ENCODE measurements at regions not wholly inside any gene's neighbourhood (a gene's known extent, or its start where the extent isn't known, plus 50 kb on each side); places are given as distances from the start of the nearest gene placed in this dataset.

DNA sequence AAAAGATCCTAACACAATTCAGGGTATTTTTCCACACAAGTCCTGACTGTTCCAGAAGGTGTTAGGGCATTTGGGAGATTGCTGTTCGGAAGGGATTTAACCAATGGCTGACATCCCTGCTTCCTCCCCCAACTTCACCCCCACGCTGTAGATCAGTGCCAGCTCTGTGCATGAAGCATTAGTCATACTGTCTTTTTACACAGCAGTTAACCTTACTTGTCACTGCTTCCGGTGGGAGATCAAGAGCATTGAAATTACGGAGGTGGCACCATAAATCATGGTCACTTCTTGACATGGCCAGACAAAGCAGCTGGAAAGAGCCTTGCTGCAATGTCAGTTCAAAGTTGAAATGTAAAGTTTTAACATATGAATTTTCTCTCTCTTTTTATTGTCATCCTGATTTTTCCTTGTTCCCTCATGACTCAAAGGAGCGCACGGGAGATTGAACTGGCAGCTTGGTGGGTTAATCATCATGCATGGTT lies 70.2 kb downstream of the HRH4 start:
- TF ChIP-seq RAD21 (IDR thresholded peaks at IDR 0.05) (no peak), YY1 (IDR thresholded peaks at IDR 0.05) (no peak)
- TF ChIP-seq, protein P1, sequence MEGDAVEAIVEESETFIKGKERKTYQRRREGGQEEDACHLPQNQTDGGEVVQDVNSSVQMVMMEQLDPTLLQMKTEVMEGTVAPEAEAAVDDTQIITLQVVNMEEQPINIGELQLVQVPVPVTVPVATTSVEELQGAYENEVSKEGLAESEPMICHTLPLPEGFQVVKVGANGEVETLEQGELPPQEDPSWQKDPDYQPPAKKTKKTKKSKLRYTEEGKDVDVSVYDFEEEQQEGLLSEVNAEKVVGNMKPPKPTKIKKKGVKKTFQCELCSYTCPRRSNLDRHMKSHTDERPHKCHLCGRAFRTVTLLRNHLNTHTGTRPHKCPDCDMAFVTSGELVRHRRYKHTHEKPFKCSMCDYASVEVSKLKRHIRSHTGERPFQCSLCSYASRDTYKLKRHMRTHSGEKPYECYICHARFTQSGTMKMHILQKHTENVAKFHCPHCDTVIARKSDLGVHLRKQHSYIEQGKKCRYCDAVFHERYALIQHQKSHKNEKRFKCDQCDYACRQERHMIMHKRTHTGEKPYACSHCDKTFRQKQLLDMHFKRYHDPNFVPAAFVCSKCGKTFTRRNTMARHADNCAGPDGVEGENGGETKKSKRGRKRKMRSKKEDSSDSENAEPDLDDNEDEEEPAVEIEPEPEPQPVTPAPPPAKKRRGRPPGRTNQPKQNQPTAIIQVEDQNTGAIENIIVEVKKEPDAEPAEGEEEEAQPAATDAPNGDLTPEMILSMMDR (IDR thresholded peaks at IDR 0.05; ENCODE audit: low read depth, low read length, missing input control), result no peak
- Histone ChIP-seq H3K4me1 (ENCODE audit: control insufficient read depth in 4 of 4, insufficient read depth in 4 of 4, low read length in 3 of 4) (no peaks in the 10 kb centered on the region), H3K4me3 (ENCODE audit: low read depth in 1 of 3, low read length in 3 of 3) (no peak overlapping the region), H3K27ac (ENCODE audit: low read depth in 1 of 2, low read length in 2 of 2) (no peak overlapping the region), H3K9me3 (ENCODE audit: control insufficient read depth in 4 of 4, low read length in 3 of 4) (no peaks in the 10 kb centered on the region), H3K27me3 (ENCODE audit: control insufficient read depth in 4 of 4, insufficient read depth in 4 of 4, low read length in 3 of 4) (peaks cover 0 to 8% (median under 1%) of the 10 kb centered on the region in 4 donors), H3K9ac (ENCODE audit: low read depth in 1 of 2, low read length in 2 of 2) (no peak overlapping the region), H3K36me3 (ENCODE audit: control insufficient read depth in 4 of 4, insufficient read depth in 3 of 4, low read depth in 1 of 4, low read length in 3 of 4) (no peaks in the 10 kb centered on the region)
- 59% methylated on average over 6 of the region's 6 CpGs for WGBS
- no peak for DNase-seq (ENCODE audit: low spot score)

DNA sequence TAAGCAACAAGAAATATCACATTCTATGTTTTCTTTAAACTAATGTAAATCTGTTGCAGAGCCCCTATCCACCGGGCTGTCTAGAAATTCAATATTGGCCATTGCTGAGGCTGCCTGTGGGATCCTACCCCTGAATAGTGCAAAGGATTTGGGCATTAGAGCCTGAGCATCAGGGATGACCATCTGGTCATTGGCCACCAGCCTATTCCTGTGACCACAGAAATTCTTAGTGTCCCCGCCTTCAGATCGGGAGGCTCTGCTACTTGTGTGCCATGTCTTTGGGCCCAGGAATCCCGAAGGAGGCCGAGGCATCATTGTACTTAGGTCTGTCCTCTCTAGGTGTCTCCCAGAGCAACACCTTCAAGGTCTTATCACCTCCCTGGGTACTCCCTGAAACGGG lies 73.8 kb downstream of the HRH4 start:
- DNase-seq (ENCODE audit: low spot score), result no peak
- H3K27ac ChIP-seq (ENCODE audit: low read depth in 1 of 2, low read length in 2 of 2), result no peak overlapping the region
- no peaks in the 10 kb centered on the region for H3K36me3 ChIP-seq (ENCODE audit: control insufficient read depth in 4 of 4, insufficient read depth in 3 of 4, low read depth in 1 of 4, low read length in 3 of 4)
- H3K4me1 ChIP-seq (ENCODE audit: control insufficient read depth in 4 of 4, insufficient read depth in 4 of 4, low read length in 3 of 4), result no peaks in the 10 kb centered on the region
- H3K9me3 ChIP-seq (ENCODE audit: control insufficient read depth in 4 of 4, low read length in 3 of 4), result no peaks in the 10 kb centered on the region
- no peak overlapping the region for H3K4me3 ChIP-seq (ENCODE audit: low read depth in 1 of 3, low read length in 3 of 3)
- H3K9ac ChIP-seq (ENCODE audit: low read depth in 1 of 2, low read length in 2 of 2), result no peak overlapping the region
- 93% methylated on average over 6 of the region's 6 CpGs for WGBS
- TF ChIP-seq, protein P1 (IDR thresholded peaks at IDR 0.05; ENCODE audit: low read depth, low read length, missing input control), result no peak
- TF ChIP-seq NR2F2 (IDR thresholded peaks at IDR 0.05), result no peak
- TF ChIP-seq EGR1 (IDR thresholded peaks at IDR 0.05; ENCODE audit: low read depth in 2 of 2), result no peak
- TF ChIP-seq SP1 (IDR thresholded peaks at IDR 0.05), result no peak
- no peak for TF ChIP-seq HNF4A (conservative IDR thresholded peaks at IDR 0.05)
- no peak for TF ChIP-seq FOXA2 (IDR thresholded peaks at IDR 0.05)
- TF ChIP-seq FOXA1 (IDR thresholded peaks at IDR 0.05), result no peak
- TF ChIP-seq, protein P2, sequence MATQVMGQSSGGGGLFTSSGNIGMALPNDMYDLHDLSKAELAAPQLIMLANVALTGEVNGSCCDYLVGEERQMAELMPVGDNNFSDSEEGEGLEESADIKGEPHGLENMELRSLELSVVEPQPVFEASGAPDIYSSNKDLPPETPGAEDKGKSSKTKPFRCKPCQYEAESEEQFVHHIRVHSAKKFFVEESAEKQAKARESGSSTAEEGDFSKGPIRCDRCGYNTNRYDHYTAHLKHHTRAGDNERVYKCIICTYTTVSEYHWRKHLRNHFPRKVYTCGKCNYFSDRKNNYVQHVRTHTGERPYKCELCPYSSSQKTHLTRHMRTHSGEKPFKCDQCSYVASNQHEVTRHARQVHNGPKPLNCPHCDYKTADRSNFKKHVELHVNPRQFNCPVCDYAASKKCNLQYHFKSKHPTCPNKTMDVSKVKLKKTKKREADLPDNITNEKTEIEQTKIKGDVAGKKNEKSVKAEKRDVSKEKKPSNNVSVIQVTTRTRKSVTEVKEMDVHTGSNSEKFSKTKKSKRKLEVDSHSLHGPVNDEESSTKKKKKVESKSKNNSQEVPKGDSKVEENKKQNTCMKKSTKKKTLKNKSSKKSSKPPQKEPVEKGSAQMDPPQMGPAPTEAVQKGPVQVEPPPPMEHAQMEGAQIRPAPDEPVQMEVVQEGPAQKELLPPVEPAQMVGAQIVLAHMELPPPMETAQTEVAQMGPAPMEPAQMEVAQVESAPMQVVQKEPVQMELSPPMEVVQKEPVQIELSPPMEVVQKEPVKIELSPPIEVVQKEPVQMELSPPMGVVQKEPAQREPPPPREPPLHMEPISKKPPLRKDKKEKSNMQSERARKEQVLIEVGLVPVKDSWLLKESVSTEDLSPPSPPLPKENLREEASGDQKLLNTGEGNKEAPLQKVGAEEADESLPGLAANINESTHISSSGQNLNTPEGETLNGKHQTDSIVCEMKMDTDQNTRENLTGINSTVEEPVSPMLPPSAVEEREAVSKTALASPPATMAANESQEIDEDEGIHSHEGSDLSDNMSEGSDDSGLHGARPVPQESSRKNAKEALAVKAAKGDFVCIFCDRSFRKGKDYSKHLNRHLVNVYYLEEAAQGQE (IDR thresholded peaks at IDR 0.05), result no peak
- TF ChIP-seq, protein P3, sequence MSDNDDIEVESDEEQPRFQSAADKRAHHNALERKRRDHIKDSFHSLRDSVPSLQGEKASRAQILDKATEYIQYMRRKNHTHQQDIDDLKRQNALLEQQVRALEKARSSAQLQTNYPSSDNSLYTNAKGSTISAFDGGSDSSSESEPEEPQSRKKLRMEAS (IDR thresholded peaks at IDR 0.05), result no peak
- no peak for TF ChIP-seq TAF1 (conservative IDR thresholded peaks at IDR 0.05)
- no peak for TF ChIP-seq JUND (IDR thresholded peaks at IDR 0.05)
- no peak for TF ChIP-seq RXRA (IDR thresholded peaks at IDR 0.05)
- H3K27me3 ChIP-seq (ENCODE audit: control insufficient read depth in 4 of 4, insufficient read depth in 4 of 4, low read length in 3 of 4), result peaks cover 0 to 3% (median under 1%) of the 10 kb centered on the region in 4 donors

Data from liver (tissue), 8 donors.